Fibroblast of upper back skin (primary cell): ENCODE measurements at regions not wholly inside any gene's neighbourhood (a gene's known extent, or its start where the extent isn't known, plus 50 kb on each side); places are given as distances from the start of the nearest gene placed in this dataset.
"Not testable (repeated sequence)": the region's sequence is repeated elsewhere in the genome, so short reads cannot be mapped to it uniquely, and the experiment has no call there.

Experiments used
- DNase-seq: peaks from one replicate; pipeline ENCODE4 v3.0.0-alpha.2; 2013

GRCh38 chr2:47690132-47690531, 92.8 kb upstream of the MSH6 start:
- DNase-seq, result no peak

GRCh38 chr2:47689118-47689517, 93.8 kb upstream of the MSH6 start:
- not testable (repeated sequence) for DNase-seq

- DNase-seq, result peak; percentile 3
These were observed 94.4 kb upstream of the MSH6 start for GRCh38 chr2:47688561-47688960.

GRCh38 chr2:47687856-47688255, 95.1 kb upstream of the MSH6 start:
- DNase-seq, result no peak

GRCh38 chr2:47686018-47686417, 96.9 kb upstream of the MSH6 start:
- no peak for DNase-seq

- DNase-seq, result no peak
These were observed 100.7 kb upstream of the MSH6 start for GRCh38 chr2:47682216-47682749.

- DNase-seq, result no peak
These were observed 105.6 kb upstream of the KCNK12 start for GRCh38 chr2:47676261-47676926.

- no peak for DNase-seq
These were observed 104.5 kb upstream of the KCNK12 start for GRCh38 chr2:47675196-47675825.

GRCh38 chr2:47666332-47666731, 95.5 kb upstream of the KCNK12 start:
- no peak for DNase-seq

- no peak for DNase-seq
These were observed 94.0 kb upstream of the KCNK12 start for GRCh38 chr2:47664817-47665216.

- no peak for DNase-seq
These were observed 91.8 kb upstream of the KCNK12 start for GRCh38 chr2:47662552-47662951.

- DNase-seq, result no peak
These were observed 90.5 kb upstream of the KCNK12 start for GRCh38 chr2:47661310-47661709.

GRCh38 chr2:47660168-47660567, 89.4 kb upstream of the KCNK12 start:
- DNase-seq, result no peak

GRCh38 chr2:47658646-47659320, 88.0 kb upstream of the KCNK12 start:
- no peak for DNase-seq

- no peak for DNase-seq
These were observed 87.2 kb upstream of the KCNK12 start for GRCh38 chr2:47657886-47658489.

- peak; percentile 6 for DNase-seq
These were observed 86.2 kb upstream of the KCNK12 start for GRCh38 chr2:47656715-47657600.

- DNase-seq, result no peak
These were observed 84.7 kb upstream of the KCNK12 start for GRCh38 chr2:47655563-47655880.

GRCh38 chr2:47654790-47655562, 84.2 kb upstream of the KCNK12 start:
- no peak for DNase-seq

- no peak for DNase-seq
These were observed 83.4 kb upstream of the KCNK12 start for GRCh38 chr2:47653902-47654789.

- DNase-seq, result no peak
These were observed 82.3 kb upstream of the KCNK12 start for GRCh38 chr2:47653036-47653435.
